ENCODE measurements at regions not wholly inside any gene's neighbourhood (a gene's known extent, or its start where the extent isn't known, plus 50 kb on each side); places are given as distances from the start of the nearest gene placed in this dataset.
"Not testable (repeated sequence)": the region's sequence is repeated elsewhere in the genome, so short reads cannot be mapped to it uniquely, and the experiment has no call there.

GRCh38 chr2:64937314-64937686 lies 51.9 kb upstream of the SLC1A4 start:
- CTCF ChIA-PET (ENCODE audit: low intra/inter-chr PET ratio, low total read pairs); H3K27me3 ChIP-seq (ENCODE audit: control insufficient read depth in 1 of 2, insufficient read depth in 2 of 2, low read length in 2 of 2); H3K79me2 ChIP-seq (ENCODE audit: insufficient read depth, low read length); H3K36me3 ChIP-seq (replicated peaks in 1 of 2; ENCODE audit: control insufficient read depth in 1 of 2, insufficient read depth in 2 of 2, low read length in 2 of 2); intact Hi-C loops (cut with micrococcal nuclease; ENCODE audit: unreplicated experiment); FAIRE-seq; H3K27ac ChIP-seq (ENCODE audit: extremely low read length, insufficient read depth, low read length); DNase-seq (ENCODE audit: low spot score); H4K20me1 ChIP-seq (ENCODE audit: insufficient read depth, low read length); in situ Hi-C loops (cut with HindIII; ENCODE audit: extremely low pct_ligation_motif_present, low pct_unique_long_range_greater_than_20kb); H3K9me3 ChIP-seq (ENCODE audit: low read length); BruUV-seq (replicated peaks): not testable (repeated sequence)
- peak overlapping the region; percentile 10; the same call in 1 of the 2 replicates for H3K9ac ChIP-seq (ENCODE audit: insufficient read depth, low read depth, low read length)
- peak overlapping the region in 2 of 3 experiments; percentile 22 to 66; a peak in 4 of 6 replicates for H3K4me3 ChIP-seq (replicated peaks in 1 of 3; ENCODE audit: insufficient read depth in 1 of 3, low read depth in 2 of 3, low read length in 3 of 3)
- TF ChIP-seq ZNF800 (CRISPR knock-in tag; IDR thresholded peaks at IDR 0.05) = peak; percentile 38; the same call in 1 of the 2 replicates
- TF ChIP-seq ZSCAN31 (CRISPR knock-in tag; IDR thresholded peaks at IDR 0.05; ENCODE audit: low read depth) = 0 out of 2 replicates have a peak, but pooled peaks have one; percentile 16
- 0 out of 2 replicates have a peak, but pooled peaks have one; percentile 11 for TF ChIP-seq ISL2 (CRISPR knock-in tag; IDR thresholded peaks at IDR 0.05)
- 0 out of 2 replicates have a peak, but pooled peaks have one; percentile 20 for TF ChIP-seq ARHGAP35 (CRISPR knock-in tag; IDR thresholded peaks at IDR 0.05; ENCODE audit: borderline replicate concordance)
- TF ChIP-seq MYPOP (CRISPR knock-in tag; IDR thresholded peaks at IDR 0.05) = 0 out of 2 replicates have a peak, but pooled peaks have one; percentile 5
- TF ChIP-seq ZNF501 (CRISPR knock-in tag; IDR thresholded peaks at IDR 0.05) = 0 out of 2 replicates have a peak, but pooled peaks have one; percentile 14
- peak; percentile 50; the same call in 1 of the 2 replicates for TF ChIP-seq ZFP91 (CRISPR knock-in tag; IDR thresholded peaks at IDR 0.05; ENCODE audit: borderline replicate concordance)
- TF ChIP-seq ZMYM4 (CRISPR knock-in tag; IDR thresholded peaks at IDR 0.05) = 0 out of 2 replicates have a peak, but pooled peaks have one; percentile 4
- 40% methylated on average over 5 of the region's 5 CpGs for WGBS (ENCODE audit: low lambda C conversion rate)
- H2AFZ ChIP-seq (ENCODE audit: low read length) = peak overlapping the region; percentile 73
- peak; percentile 49 for ATAC-seq
- H3K4me1 ChIP-seq (ENCODE audit: insufficient read depth, low read length) = peaks cover 39% of the 10 kb centered on the region
- POLR2A ChIA-PET = interaction anchor here (1.0 to 1.6 kb wide), 3 partner anchors 14 to 119 kb away, joined by 4 to 7 read pairs (median 5); partner anchors contain the start of gene CEP68
- peak overlapping the region; percentile 74 for H3K4me2 ChIP-seq (ENCODE audit: low read depth, low read length)

Measured in HepG2 (cell line).